ENCODE measurements at regions not wholly inside any gene's neighbourhood (a gene's known extent, or its start where the extent isn't known, plus 50 kb on each side); places are given as distances from the start of the nearest gene placed in this dataset.
"Not testable (repeated sequence)": the region's sequence is repeated elsewhere in the genome, so short reads cannot be mapped to it uniquely, and the experiment has no call there.

- DNase-seq (ENCODE audit: insufficient read length, low spot score), result no peak
- FAIRE-seq, result no peak
- no peak for TF ChIP-seq CTCF (IDR thresholded peaks at IDR 0.05; ENCODE audit: insufficient read depth, missing control alignments)
These were observed 260.5 kb upstream of the FAT1 start for GRCh38 chr4:186984105-186984644.

GRCh38 chr4:186999686-187000085 lies 276.0 kb upstream of the FAT1 start:
- DNase-seq (ENCODE audit: insufficient read length, low spot score) (no peak), FAIRE-seq (no peak)
- no peak for TF ChIP-seq CTCF (IDR thresholded peaks at IDR 0.05; ENCODE audit: insufficient read depth, missing control alignments)

- FAIRE-seq (no peak), DNase-seq (ENCODE audit: insufficient read length, low spot score) (no peak)
- TF ChIP-seq CTCF (IDR thresholded peaks at IDR 0.05; ENCODE audit: insufficient read depth, missing control alignments), result no peak
These were observed 276.6 kb upstream of the FAT1 start for GRCh38 chr4:187000281-187000680.

- FAIRE-seq; DNase-seq (ENCODE audit: insufficient read length, low spot score): not testable (repeated sequence)
These were observed 278.5 kb upstream of the FAT1 start for GRCh38 chr4:187002133-187002532.

- no peak for FAIRE-seq
- DNase-seq (ENCODE audit: insufficient read length, low spot score), result no peak
- TF ChIP-seq CTCF (IDR thresholded peaks at IDR 0.05; ENCODE audit: insufficient read depth, missing control alignments), result no peak
These were observed 281.0 kb upstream of the FAT1 start for GRCh38 chr4:187004628-187005027.

GRCh38 chr4:187006189-187006618 lies 282.5 kb upstream of the FAT1 start:
- DNase-seq (ENCODE audit: insufficient read length, low spot score), result no peak
- no peak for TF ChIP-seq CTCF (IDR thresholded peaks at IDR 0.05; ENCODE audit: insufficient read depth, missing control alignments)
- no peak for FAIRE-seq

DNA sequence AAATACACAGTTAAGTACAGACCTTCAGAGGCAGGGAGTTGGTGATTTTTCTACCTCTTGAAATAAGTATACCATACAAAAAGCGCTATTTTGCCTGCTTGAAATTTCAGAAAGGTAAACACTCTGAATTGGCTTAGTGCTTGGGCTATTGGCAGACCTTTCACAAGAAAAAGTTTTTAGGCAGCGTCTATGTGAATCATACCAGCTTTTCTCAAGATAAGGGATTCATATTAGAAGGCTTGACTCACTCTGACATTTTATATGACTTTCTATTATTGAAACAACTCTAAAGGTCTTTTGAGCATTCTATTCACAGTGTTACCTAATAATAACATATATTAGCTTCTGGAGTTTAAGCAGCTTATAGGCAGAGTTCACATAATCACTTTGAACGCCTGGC lies 286.4 kb upstream of the FAT1 start:
- DNase-seq (ENCODE audit: insufficient read length, low spot score) (no peak), FAIRE-seq (no peak)
- no peak for TF ChIP-seq CTCF (IDR thresholded peaks at IDR 0.05; ENCODE audit: insufficient read depth, missing control alignments)

DNA sequence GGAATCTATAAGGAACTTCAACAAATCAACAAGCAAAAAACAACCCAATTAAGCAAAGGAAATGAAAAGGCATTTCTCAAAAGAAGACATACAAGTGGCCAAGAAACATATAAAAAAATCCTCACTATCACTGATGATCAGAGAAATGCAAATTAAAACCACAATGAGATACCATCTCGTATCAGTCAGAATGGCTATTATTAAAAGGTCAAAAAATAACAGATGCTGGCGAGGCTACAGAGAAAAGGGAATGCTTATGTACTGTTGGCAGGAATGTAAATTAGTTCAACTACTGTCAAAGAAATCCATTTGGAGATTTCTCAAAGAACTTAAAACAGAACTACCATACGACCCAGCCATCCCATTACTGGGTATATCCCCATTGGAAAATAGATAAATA lies 292.4 kb upstream of the FAT1 start:
- no peak for TF ChIP-seq CTCF (IDR thresholded peaks at IDR 0.05; ENCODE audit: insufficient read depth, missing control alignments)

More for the DNA sequence above, 292.4 kb upstream of the FAT1 start:
- FAIRE-seq (no peak), DNase-seq (ENCODE audit: insufficient read length, low spot score) (no peak)
